ENCODE measurements at regions not wholly inside any gene's neighbourhood (a gene's known extent, or its start where the extent isn't known, plus 50 kb on each side); places are given as distances from the start of the nearest gene placed in this dataset.

DNA sequence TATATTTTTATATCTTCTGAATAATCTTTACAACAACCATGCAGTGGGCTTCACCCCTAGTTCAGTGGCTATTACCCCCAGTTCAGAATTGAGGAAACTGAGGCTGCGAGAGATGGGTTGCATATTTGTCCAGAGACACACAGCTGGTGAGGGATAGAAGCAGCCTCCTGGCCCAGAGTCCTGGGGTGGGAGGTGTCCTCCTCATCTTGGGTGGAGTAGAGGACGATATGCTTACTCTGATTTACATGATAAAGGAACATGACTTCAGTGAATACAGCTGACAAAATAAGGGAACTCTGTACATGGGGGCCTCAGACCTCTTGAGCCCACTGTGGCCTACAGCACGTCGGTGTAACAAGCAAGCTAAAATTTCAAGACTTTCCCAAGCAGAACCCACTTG, 214.7 kb downstream of the FBXO15 start:
- CTCF ChIA-PET, result no interaction called here
- H3K27ac ChIP-seq, result no peak overlapping the region
- no peak for TF ChIP-seq CTCF (conservative IDR thresholded peaks at IDR 0.05; ENCODE audit: low read depth)
- no peak for DNase-seq (ENCODE audit: low spot score)
- POLR2A ChIA-PET (ENCODE audit: low non-redundant PET), result no interaction called here

GRCh38 chr18:73927496-73927895, 220.1 kb downstream of the FBXO15 start:
- H3K27ac ChIP-seq, result no peak overlapping the region
- no peak for TF ChIP-seq CTCF (conservative IDR thresholded peaks at IDR 0.05; ENCODE audit: low read depth)
- POLR2A ChIA-PET (ENCODE audit: low non-redundant PET), result no interaction called here
- no peak for DNase-seq (ENCODE audit: low spot score)
- CTCF ChIA-PET, result no interaction called here

GRCh38 chr18:73924836-73925235, 222.8 kb downstream of the FBXO15 start:
- no peak overlapping the region for H3K27ac ChIP-seq
- ChIA-PET POLR2A (ENCODE audit: low non-redundant PET) (no interaction called here), CTCF (no interaction called here)
- no peak for TF ChIP-seq CTCF (conservative IDR thresholded peaks at IDR 0.05; ENCODE audit: low read depth)
- DNase-seq (ENCODE audit: low spot score), result no peak

- CTCF ChIA-PET, result no interaction called here
- POLR2A ChIA-PET (ENCODE audit: low non-redundant PET), result no interaction called here
- H3K27ac ChIP-seq, result no peak overlapping the region
- TF ChIP-seq CTCF (conservative IDR thresholded peaks at IDR 0.05; ENCODE audit: low read depth), result no peak
- no peak for DNase-seq (ENCODE audit: low spot score)
Observed at GRCh38 chr18:73924307-73924706, 223.3 kb downstream of the FBXO15 start.

DNA sequence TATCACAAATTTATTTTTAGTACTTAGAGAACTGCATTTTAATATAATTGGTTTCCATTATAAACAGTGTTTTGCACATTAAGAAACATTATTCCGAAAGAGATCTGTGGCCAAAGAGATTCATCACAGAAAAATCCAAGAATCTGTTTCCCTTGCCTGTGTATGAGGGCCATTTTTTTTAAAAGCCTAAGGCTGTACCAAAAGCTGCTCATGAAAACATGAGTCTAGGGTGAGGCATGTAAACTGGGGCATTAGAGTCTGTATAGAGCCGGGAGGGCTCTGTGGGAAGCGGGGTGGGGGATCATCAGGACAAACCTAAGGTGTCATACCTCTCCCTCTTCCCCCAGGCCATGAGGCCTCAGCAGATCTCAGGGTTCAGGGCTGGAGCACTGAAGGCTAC, 223.8 kb downstream of the FBXO15 start:
- ChIA-PET CTCF (no interaction called here), POLR2A (ENCODE audit: low non-redundant PET) (no interaction called here)
- no peak overlapping the region for H3K27ac ChIP-seq
- no peak for DNase-seq (ENCODE audit: low spot score)
- no peak for TF ChIP-seq CTCF (conservative IDR thresholded peaks at IDR 0.05; ENCODE audit: low read depth)

- ChIA-PET CTCF (no interaction called here), POLR2A (ENCODE audit: low non-redundant PET) (no interaction called here)
- DNase-seq (ENCODE audit: low spot score), result no peak
- no peak overlapping the region for H3K27ac ChIP-seq
- no peak for TF ChIP-seq CTCF (conservative IDR thresholded peaks at IDR 0.05; ENCODE audit: low read depth)
Observed at GRCh38 chr18:73920033-73920432, 227.6 kb downstream of the FBXO15 start.

GRCh38 chr18:73918816-73919215, 228.8 kb downstream of the FBXO15 start:
- no peak for TF ChIP-seq CTCF (conservative IDR thresholded peaks at IDR 0.05; ENCODE audit: low read depth)
- POLR2A ChIA-PET (ENCODE audit: low non-redundant PET), result no interaction called here
- CTCF ChIA-PET, result no interaction called here
- no peak overlapping the region for H3K27ac ChIP-seq
- DNase-seq (ENCODE audit: low spot score), result no peak

Data from RWPE1 (cell line).